ENCODE measurements at regions not wholly inside any gene's neighbourhood (a gene's known extent, or its start where the extent isn't known, plus 50 kb on each side); places are given as distances from the start of the nearest gene placed in this dataset.

- Histone ChIP-seq H3F3A (ENCODE audit: insufficient read depth, low read length, poor library complexity, severe bottlenecking) (no peaks in the 10 kb centered on the region), H3K9me3 (ENCODE audit: low read length) (no peaks in the 10 kb centered on the region), H3K27me3 (ENCODE audit: insufficient read depth, low read depth, low read length) (no peaks in the 10 kb centered on the region), H3K4me3 (ENCODE audit: low read length) (no peak overlapping the region), H3K36me3 (ENCODE audit: insufficient read depth, low read length) (no peaks in the 10 kb centered on the region), H3K9me2 (ENCODE audit: insufficient read depth, low read length) (no peaks in the 10 kb centered on the region), H3K27ac (ENCODE audit: low read length) (no peak overlapping the region), H4K20me1 (ENCODE audit: insufficient read depth) (no peaks in the 10 kb centered on the region), H3K79me2 (replicated peaks; ENCODE audit: insufficient read depth, low read length) (no peaks in the 10 kb centered on the region), H2AFZ (ENCODE audit: low read depth, low read length) (no peak overlapping the region), H3K9ac (ENCODE audit: low read length) (no peak overlapping the region), H3K4me2 (ENCODE audit: low read length) (no peak overlapping the region)
- TF ChIP-seq CTCF (IDR thresholded peaks at IDR 0.05; ENCODE audit: poor library complexity, severe bottlenecking) (no peak), SMC3 (conservative IDR thresholded peaks at IDR 0.05; ENCODE audit: poor library complexity) (no peak), MXI1 (conservative IDR thresholded peaks at IDR 0.05; ENCODE audit: poor library complexity, severe bottlenecking) (no peak), REST (IDR thresholded peaks at IDR 0.05; ENCODE audit: borderline replicate concordance) (no peak), TAF1 (IDR thresholded peaks at IDR 0.05; ENCODE audit: low read depth) (no peak), EP300 (conservative IDR thresholded peaks at IDR 0.05; ENCODE audit: poor library complexity, severe bottlenecking) (no peak), POLR2AphosphoS5 (IDR thresholded peaks at IDR 0.05) (no peak), EZH2 (IDR thresholded peaks at IDR 0.05; ENCODE audit: borderline replicate concordance, insufficient read depth, low read length, poor library complexity, severe bottlenecking) (no peak), RAD21 (conservative IDR thresholded peaks at IDR 0.05) (no peak)
Measured at GRCh38 chr5:84779186-84779585, 394.5 kb upstream of the EDIL3 start.

GRCh38 chr5:84764227-84764626 lies 379.5 kb upstream of the EDIL3 start:
- Histone ChIP-seq H3K36me3 (ENCODE audit: insufficient read depth, low read length) (no peaks in the 10 kb centered on the region), H3K4me3 (ENCODE audit: low read length) (no peak overlapping the region), H3K9me3 (ENCODE audit: low read length) (no peaks in the 10 kb centered on the region), H3K79me2 (replicated peaks; ENCODE audit: insufficient read depth, low read length) (no peaks in the 10 kb centered on the region), H3K9ac (ENCODE audit: low read length) (no peak overlapping the region), H3K9me2 (ENCODE audit: insufficient read depth, low read length) (no peaks in the 10 kb centered on the region), H3K4me2 (ENCODE audit: low read length) (no peak overlapping the region), H3K27me3 (ENCODE audit: insufficient read depth, low read depth, low read length) (no peaks in the 10 kb centered on the region), H3K27ac (ENCODE audit: low read length) (no peak overlapping the region), H4K20me1 (ENCODE audit: insufficient read depth) (no peaks in the 10 kb centered on the region), H3F3A (ENCODE audit: insufficient read depth, low read length, poor library complexity, severe bottlenecking) (no peaks in the 10 kb centered on the region), H2AFZ (ENCODE audit: low read depth, low read length) (no peak overlapping the region)
- TF ChIP-seq EZH2 (IDR thresholded peaks at IDR 0.05; ENCODE audit: borderline replicate concordance, insufficient read depth, low read length, poor library complexity, severe bottlenecking) (no peak), SMC3 (conservative IDR thresholded peaks at IDR 0.05; ENCODE audit: poor library complexity) (no peak), RAD21 (conservative IDR thresholded peaks at IDR 0.05) (no peak), POLR2AphosphoS5 (IDR thresholded peaks at IDR 0.05) (no peak), MXI1 (conservative IDR thresholded peaks at IDR 0.05; ENCODE audit: poor library complexity, severe bottlenecking) (no peak), REST (IDR thresholded peaks at IDR 0.05; ENCODE audit: borderline replicate concordance) (no peak), CTCF (IDR thresholded peaks at IDR 0.05; ENCODE audit: poor library complexity, severe bottlenecking) (no peak), TAF1 (IDR thresholded peaks at IDR 0.05; ENCODE audit: low read depth) (no peak), EP300 (conservative IDR thresholded peaks at IDR 0.05; ENCODE audit: poor library complexity, severe bottlenecking) (no peak)

Data from neural cell (in vitro differentiated cells).